ENCODE measurements at regions not wholly inside any gene's neighbourhood (a gene's known extent, or its start where the extent isn't known, plus 50 kb on each side); places are given as distances from the start of the nearest gene placed in this dataset.

DNA sequence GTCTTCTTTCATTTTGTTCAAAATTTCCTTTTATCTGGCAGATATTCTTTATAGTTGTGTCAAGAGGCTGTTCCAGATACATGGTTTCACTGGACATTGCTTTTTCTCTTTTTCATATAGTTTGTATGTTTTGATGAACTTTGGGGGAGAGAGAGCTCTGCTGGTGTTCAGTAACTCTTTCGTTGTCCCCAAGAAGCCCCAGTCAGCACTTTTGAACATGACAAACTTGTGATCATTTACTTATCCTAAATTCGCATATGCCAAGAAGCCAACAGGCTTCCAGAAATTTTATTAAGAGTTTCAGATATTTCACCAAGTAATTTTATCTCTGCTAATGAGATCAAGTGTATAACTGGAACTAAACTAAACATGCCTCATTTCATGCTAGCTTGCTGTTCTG, 275.8 kb upstream of the GPC6 start:
- Histone ChIP-seq H2AFZ (ENCODE audit: low read length) (no peak overlapping the region), H3F3A (ENCODE audit: low read length, unreplicated experiment) (no peaks in the 10 kb centered on the region), H3K4me3 (ENCODE audit: low read length) (no peak overlapping the region), H3K79me2 (ENCODE audit: low read length) (no peaks in the 10 kb centered on the region), H3K9me2 (replicated peaks; ENCODE audit: low read length) (no peaks in the 10 kb centered on the region), H3K9ac (ENCODE audit: low read length) (no peak overlapping the region), H4K20me1 (ENCODE audit: low read length) (no peaks in the 10 kb centered on the region), H3K27me3 (ENCODE audit: low read length) (no peaks in the 10 kb centered on the region), H3K27ac (ENCODE audit: low read length) (no peak overlapping the region), H3K36me3 (ENCODE audit: low read depth, low read length) (no peaks in the 10 kb centered on the region), H3K4me2 (ENCODE audit: low read length) (no peak overlapping the region), H3K9me3 (ENCODE audit: low read length) (no peaks in the 10 kb centered on the region), H3K4me1 (ENCODE audit: insufficient read depth, low read length) (no peaks in the 10 kb centered on the region)
- CTCF ChIA-PET: no interaction called here
- ATAC-seq (no peak), DNase-seq (no peak)
- no peak for TF ChIP-seq EZH2phosphoT487 (IDR thresholded peaks at IDR 0.05; ENCODE audit: borderline replicate concordance, low read length)
- TF ChIP-seq, protein P1, sequence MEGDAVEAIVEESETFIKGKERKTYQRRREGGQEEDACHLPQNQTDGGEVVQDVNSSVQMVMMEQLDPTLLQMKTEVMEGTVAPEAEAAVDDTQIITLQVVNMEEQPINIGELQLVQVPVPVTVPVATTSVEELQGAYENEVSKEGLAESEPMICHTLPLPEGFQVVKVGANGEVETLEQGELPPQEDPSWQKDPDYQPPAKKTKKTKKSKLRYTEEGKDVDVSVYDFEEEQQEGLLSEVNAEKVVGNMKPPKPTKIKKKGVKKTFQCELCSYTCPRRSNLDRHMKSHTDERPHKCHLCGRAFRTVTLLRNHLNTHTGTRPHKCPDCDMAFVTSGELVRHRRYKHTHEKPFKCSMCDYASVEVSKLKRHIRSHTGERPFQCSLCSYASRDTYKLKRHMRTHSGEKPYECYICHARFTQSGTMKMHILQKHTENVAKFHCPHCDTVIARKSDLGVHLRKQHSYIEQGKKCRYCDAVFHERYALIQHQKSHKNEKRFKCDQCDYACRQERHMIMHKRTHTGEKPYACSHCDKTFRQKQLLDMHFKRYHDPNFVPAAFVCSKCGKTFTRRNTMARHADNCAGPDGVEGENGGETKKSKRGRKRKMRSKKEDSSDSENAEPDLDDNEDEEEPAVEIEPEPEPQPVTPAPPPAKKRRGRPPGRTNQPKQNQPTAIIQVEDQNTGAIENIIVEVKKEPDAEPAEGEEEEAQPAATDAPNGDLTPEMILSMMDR (conservative IDR thresholded peaks at IDR 0.05; ENCODE audit: low read depth, low read length): no peak
- no peak for TF ChIP-seq EZH2 (IDR thresholded peaks at IDR 0.05; ENCODE audit: low read length, unreplicated experiment)
- BruUV-seq (replicated peaks): no TSS peak
- POLR2A ChIA-PET (ENCODE audit: unreplicated experiment): no interaction called here
- intact Hi-C loops (cut with micrococcal nuclease): no loop called here

DNA sequence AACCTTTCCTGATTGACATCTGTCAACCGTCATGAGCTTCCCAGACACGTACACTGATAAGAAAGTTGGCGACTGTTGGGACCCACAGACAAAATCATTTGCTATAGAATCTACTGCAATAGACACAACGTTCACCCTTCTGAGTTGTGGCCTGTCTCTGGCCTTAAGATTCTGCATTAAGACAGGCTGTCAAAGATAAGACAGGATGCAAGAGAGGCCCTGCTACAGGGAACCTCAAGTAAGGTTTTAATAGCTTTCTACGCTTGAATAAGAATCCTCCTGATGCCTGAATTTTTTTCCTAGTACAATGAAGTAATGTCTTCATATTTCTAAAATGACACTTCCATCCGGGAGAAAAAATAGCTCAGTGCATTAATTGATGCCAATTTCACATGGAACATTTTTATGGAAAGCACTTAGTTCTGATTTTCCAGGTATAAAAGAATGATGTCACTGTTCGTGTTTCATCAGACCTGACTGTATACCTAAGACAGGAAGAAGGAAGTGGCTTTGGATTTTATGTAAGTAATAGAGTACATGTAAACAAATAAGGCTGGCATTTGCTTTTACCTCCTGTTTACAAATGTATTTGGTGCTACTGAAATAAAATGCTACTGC, 275.2 kb upstream of the GPC6 start:
- Histone ChIP-seq H2AFZ (ENCODE audit: low read length) (no peak overlapping the region), H3K36me3 (ENCODE audit: low read depth, low read length) (no peaks in the 10 kb centered on the region), H3K79me2 (ENCODE audit: low read length) (no peaks in the 10 kb centered on the region), H3K4me2 (ENCODE audit: low read length) (no peak overlapping the region), H3K27ac (ENCODE audit: low read length) (no peak overlapping the region), H3K9ac (ENCODE audit: low read length) (no peak overlapping the region), H3K4me3 (ENCODE audit: low read length) (no peak overlapping the region), H3F3A (ENCODE audit: low read length, unreplicated experiment) (no peaks in the 10 kb centered on the region), H3K27me3 (ENCODE audit: low read length) (no peaks in the 10 kb centered on the region), H3K4me1 (ENCODE audit: insufficient read depth, low read length) (no peaks in the 10 kb centered on the region), H3K9me2 (replicated peaks; ENCODE audit: low read length) (no peaks in the 10 kb centered on the region), H3K9me3 (ENCODE audit: low read length) (no peaks in the 10 kb centered on the region), H4K20me1 (ENCODE audit: low read length) (no peaks in the 10 kb centered on the region)
- TF ChIP-seq EZH2phosphoT487 (IDR thresholded peaks at IDR 0.05; ENCODE audit: borderline replicate concordance, low read length) (no peak), EZH2 (IDR thresholded peaks at IDR 0.05; ENCODE audit: low read length, unreplicated experiment) (no peak)
- TF ChIP-seq, protein P1 (conservative IDR thresholded peaks at IDR 0.05; ENCODE audit: low read depth, low read length): no peak
- intact Hi-C loops (cut with micrococcal nuclease): no loop called here
- ATAC-seq: no peak
- no TSS peak for BruUV-seq (replicated peaks)
- ChIA-PET CTCF (interaction anchor here (0.6 kb wide), 2 partner anchors 235 to 1591 kb away, joined by 3 read pairs; no protein-coding TSS in a partner anchor), POLR2A (ENCODE audit: unreplicated experiment) (no interaction called here)
- no peak for DNase-seq

DNA sequence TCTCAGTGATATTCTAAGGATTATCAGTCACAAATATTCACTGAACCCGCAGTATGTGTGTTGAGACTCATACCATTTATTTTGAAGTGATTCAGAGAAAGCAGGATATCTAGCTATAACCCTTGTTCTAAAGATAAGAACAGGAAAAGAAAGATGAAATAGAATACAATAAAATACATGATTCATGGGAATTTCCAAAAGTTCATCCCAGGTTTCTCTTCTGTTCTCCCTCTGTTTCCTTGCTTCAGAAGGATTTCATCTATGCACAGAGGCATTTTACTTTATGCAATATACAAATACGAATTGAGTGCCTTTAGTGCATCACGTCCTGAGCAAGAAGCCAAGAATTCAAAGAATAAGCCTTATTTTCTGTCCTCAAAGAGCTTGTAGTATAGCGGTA, 274.4 kb upstream of the GPC6 start:
- Histone ChIP-seq H3K27me3 (ENCODE audit: low read length) (no peaks in the 10 kb centered on the region), H4K20me1 (ENCODE audit: low read length) (no peaks in the 10 kb centered on the region), H3K9me3 (ENCODE audit: low read length) (no peaks in the 10 kb centered on the region), H3K4me3 (ENCODE audit: low read length) (no peak overlapping the region), H2AFZ (ENCODE audit: low read length) (no peak overlapping the region), H3K4me2 (ENCODE audit: low read length) (no peak overlapping the region), H3F3A (ENCODE audit: low read length, unreplicated experiment) (no peaks in the 10 kb centered on the region), H3K4me1 (ENCODE audit: insufficient read depth, low read length) (no peaks in the 10 kb centered on the region), H3K36me3 (ENCODE audit: low read depth, low read length) (no peaks in the 10 kb centered on the region), H3K79me2 (ENCODE audit: low read length) (no peaks in the 10 kb centered on the region), H3K27ac (ENCODE audit: low read length) (no peak overlapping the region), H3K9me2 (replicated peaks; ENCODE audit: low read length) (no peaks in the 10 kb centered on the region), H3K9ac (ENCODE audit: low read length) (no peak overlapping the region)
- TF ChIP-seq, protein P1 (conservative IDR thresholded peaks at IDR 0.05; ENCODE audit: low read depth, low read length): no peak
- TF ChIP-seq EZH2 (IDR thresholded peaks at IDR 0.05; ENCODE audit: low read length, unreplicated experiment) (no peak), EZH2phosphoT487 (IDR thresholded peaks at IDR 0.05; ENCODE audit: borderline replicate concordance, low read length) (no peak)
- ChIA-PET POLR2A (ENCODE audit: unreplicated experiment) (interaction anchor here (0.6 kb wide), 1 partner anchor 75 kb away, joined by 5 read pairs; no protein-coding TSS in a partner anchor), CTCF (interaction anchor here (0.6 kb wide), 1 partner anchor 1590 kb away, joined by 3 read pairs; no protein-coding TSS in a partner anchor)
- DNase-seq: no peak
- no TSS peak for BruUV-seq (replicated peaks)
- no peak for ATAC-seq
- intact Hi-C loops (cut with micrococcal nuclease): no loop called here

Measured in PC-3 (cell line).